ENCODE measurements at regions not wholly inside any gene's neighbourhood (a gene's known extent, or its start where the extent isn't known, plus 50 kb on each side); places are given as distances from the start of the nearest gene placed in this dataset.

DNA sequence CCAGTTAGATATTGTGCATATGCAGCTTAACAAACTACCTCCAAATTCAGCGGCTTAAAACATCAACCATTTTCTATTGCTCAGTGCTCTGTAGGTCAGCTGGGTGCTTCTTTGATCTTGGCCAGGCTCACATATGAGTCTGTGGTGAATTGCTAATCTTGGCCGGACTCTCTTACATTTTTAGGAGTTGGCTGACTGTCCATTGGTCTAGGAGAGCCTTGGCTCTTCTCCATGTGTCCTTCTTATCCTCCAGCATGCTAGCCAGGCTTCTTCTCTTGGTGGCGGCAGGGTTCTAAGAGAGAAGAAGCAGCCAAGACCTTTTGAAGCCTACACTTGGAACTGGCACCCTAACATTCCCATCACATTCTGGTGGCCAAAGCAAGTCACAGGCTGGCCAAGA is 174.3 kb upstream of the PWP1 start:
- in situ Hi-C loops (cut with HindIII; ENCODE audit: extremely low pct_ligation_motif_present, low pct_unique_long_range_greater_than_20kb), result no loop called here
- H3K4me1 ChIP-seq (ENCODE audit: insufficient read depth, low read length), result peaks cover 21% of the 10 kb centered on the region
- CTCF ChIA-PET (ENCODE audit: low intra/inter-chr PET ratio, low total read pairs), result no interaction called here

GRCh38 chr12:107512391-107512790 is 173.2 kb upstream of the PWP1 start:
- no peak for ATAC-seq
- Histone ChIP-seq H3K4me1 (ENCODE audit: insufficient read depth, low read length) (peaks cover 12% of the 10 kb centered on the region), H2AFZ (ENCODE audit: low read length) (no peak overlapping the region), H3K79me2 (ENCODE audit: insufficient read depth, low read length) (no peaks in the 10 kb centered on the region), H3K4me2 (ENCODE audit: low read depth, low read length) (no peak overlapping the region), H3K9ac (ENCODE audit: insufficient read depth, low read depth, low read length) (no peak overlapping the region), H3K27me3 (ENCODE audit: control insufficient read depth in 1 of 2, insufficient read depth in 2 of 2, low read length in 2 of 2) (no peaks in the 10 kb centered on the region), H3K4me3 (replicated peaks in 1 of 3; ENCODE audit: insufficient read depth in 1 of 3, low read depth in 2 of 3, low read length in 3 of 3) (no peak overlapping the region), H3K9me3 (ENCODE audit: low read length) (no peaks in the 10 kb centered on the region), H4K20me1 (ENCODE audit: insufficient read depth, low read length) (no peaks in the 10 kb centered on the region), H3K27ac (ENCODE audit: extremely low read length, insufficient read depth, low read length) (no peak overlapping the region), H3K36me3 (replicated peaks in 1 of 2; ENCODE audit: control insufficient read depth in 1 of 2, insufficient read depth in 2 of 2, low read length in 2 of 2) (no peaks in the 10 kb centered on the region)
- ChIA-PET POLR2A (no interaction called here), CTCF (ENCODE audit: low intra/inter-chr PET ratio, low total read pairs) (no interaction called here)
- intact Hi-C loops (cut with micrococcal nuclease; ENCODE audit: unreplicated experiment) (no loop called here), in situ Hi-C loops (cut with HindIII; ENCODE audit: extremely low pct_ligation_motif_present, low pct_unique_long_range_greater_than_20kb) (no loop called here)
- BruUV-seq (replicated peaks), result no TSS peak
- no peak for FAIRE-seq
- DNase-seq (ENCODE audit: low spot score), result no peak
- WGBS (ENCODE audit: low lambda C conversion rate), result 54% methylated on average over 3 of the region's 3 CpGs
- TF ChIP-seq RAD51 (IDR thresholded peaks at IDR 0.05; ENCODE audit: borderline replicate concordance) (no peak), HNF4G (IDR thresholded peaks at IDR 0.05; ENCODE audit: borderline replicate concordance, low read depth, low read length) (no peak), HNF4G (CRISPR knock-in tag; IDR thresholded peaks at IDR 0.05; ENCODE audit: borderline replicate concordance, low read depth) (no peak), TCF7L2 (IDR thresholded peaks at IDR 0.05; ENCODE audit: low read depth, low read length) (no peak), NFAT5 (CRISPR knock-in tag; IDR thresholded peaks at IDR 0.05) (no peak), RXRA (CRISPR knock-in tag; IDR thresholded peaks at IDR 0.05) (no peak)

More for the DNA sequence above, 174.3 kb upstream of the PWP1 start:
- no peaks in the 10 kb centered on the region for H3K79me2 ChIP-seq (ENCODE audit: insufficient read depth, low read length)
- ATAC-seq (no peak), DNase-seq (ENCODE audit: low spot score) (no peak), FAIRE-seq (no peak)
- no peaks in the 10 kb centered on the region for H3K36me3 ChIP-seq (replicated peaks in 1 of 2; ENCODE audit: control insufficient read depth in 1 of 2, insufficient read depth in 2 of 2, low read length in 2 of 2)
- no peaks in the 10 kb centered on the region for H3K27me3 ChIP-seq (ENCODE audit: control insufficient read depth in 1 of 2, insufficient read depth in 2 of 2, low read length in 2 of 2)
- intact Hi-C loops (cut with micrococcal nuclease; ENCODE audit: unreplicated experiment), result no loop called here
- 67% methylated on average over 3 of the region's 3 CpGs for WGBS (ENCODE audit: low lambda C conversion rate)
- no TSS peak for BruUV-seq (replicated peaks)
- H3K4me3 ChIP-seq (replicated peaks in 1 of 3; ENCODE audit: insufficient read depth in 1 of 3, low read depth in 2 of 3, low read length in 3 of 3), result no peak overlapping the region
- H3K4me2 ChIP-seq (ENCODE audit: low read depth, low read length), result no peak overlapping the region
- H3K9me3 ChIP-seq (ENCODE audit: low read length), result no peaks in the 10 kb centered on the region
- POLR2A ChIA-PET, result no interaction called here
- H4K20me1 ChIP-seq (ENCODE audit: insufficient read depth, low read length), result no peaks in the 10 kb centered on the region
- no peak overlapping the region for H2AFZ ChIP-seq (ENCODE audit: low read length)
- H3K27ac ChIP-seq (ENCODE audit: extremely low read length, insufficient read depth, low read length), result no peak overlapping the region
- no peak for TF ChIP-seq CSRNP2 (CRISPR knock-in tag; conservative IDR thresholded peaks at IDR 0.05; ENCODE audit: low read depth)
- no peak for TF ChIP-seq PPARG (CRISPR knock-in tag; conservative IDR thresholded peaks at IDR 0.05)
- TF ChIP-seq FIP1L1 (IDR thresholded peaks at IDR 0.05; ENCODE audit: borderline replicate concordance, insufficient read depth, low read depth, low read length), result no peak
- TF ChIP-seq KLF11 (CRISPR knock-in tag; IDR thresholded peaks at IDR 0.05), result no peak
- TF ChIP-seq FOXM1 (CRISPR knock-in tag; IDR thresholded peaks at IDR 0.05), result no peak
- TF ChIP-seq GABPB1 (CRISPR knock-in tag; IDR thresholded peaks at IDR 0.05), result no peak
- no peak for TF ChIP-seq HMG20A (CRISPR knock-in tag; IDR thresholded peaks at IDR 0.05; ENCODE audit: borderline replicate concordance)
- no peak overlapping the region for H3K9ac ChIP-seq (ENCODE audit: insufficient read depth, low read depth, low read length)
